22Rv1 (cell line): ENCODE measurements at regions not wholly inside any gene's neighbourhood (a gene's known extent, or its start where the extent isn't known, plus 50 kb on each side); places are given as distances from the start of the nearest gene placed in this dataset.

Experiments used
- ZFX ChIP-seq: fragments of 450-650 bp; IDR thresholded peaks from 2 replicates; pipeline ENCODE4 v1.6.1; 2017; ENCODE audit warnings: antibody characterized with exemption, borderline replicate concordance
- TF ChIP-seq, protein P1 (sequence below): fragments of 450-650 bp; IDR thresholded peaks from 2 replicates; pipeline ENCODE4 v1.5.1; 2017; ENCODE audit warnings: mild to moderate bottlenecking

GRCh38 chr18:55119434-55119833 lies 160.2 kb upstream of the CCDC68 start:
- TF ChIP-seq, protein P1, sequence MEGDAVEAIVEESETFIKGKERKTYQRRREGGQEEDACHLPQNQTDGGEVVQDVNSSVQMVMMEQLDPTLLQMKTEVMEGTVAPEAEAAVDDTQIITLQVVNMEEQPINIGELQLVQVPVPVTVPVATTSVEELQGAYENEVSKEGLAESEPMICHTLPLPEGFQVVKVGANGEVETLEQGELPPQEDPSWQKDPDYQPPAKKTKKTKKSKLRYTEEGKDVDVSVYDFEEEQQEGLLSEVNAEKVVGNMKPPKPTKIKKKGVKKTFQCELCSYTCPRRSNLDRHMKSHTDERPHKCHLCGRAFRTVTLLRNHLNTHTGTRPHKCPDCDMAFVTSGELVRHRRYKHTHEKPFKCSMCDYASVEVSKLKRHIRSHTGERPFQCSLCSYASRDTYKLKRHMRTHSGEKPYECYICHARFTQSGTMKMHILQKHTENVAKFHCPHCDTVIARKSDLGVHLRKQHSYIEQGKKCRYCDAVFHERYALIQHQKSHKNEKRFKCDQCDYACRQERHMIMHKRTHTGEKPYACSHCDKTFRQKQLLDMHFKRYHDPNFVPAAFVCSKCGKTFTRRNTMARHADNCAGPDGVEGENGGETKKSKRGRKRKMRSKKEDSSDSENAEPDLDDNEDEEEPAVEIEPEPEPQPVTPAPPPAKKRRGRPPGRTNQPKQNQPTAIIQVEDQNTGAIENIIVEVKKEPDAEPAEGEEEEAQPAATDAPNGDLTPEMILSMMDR = no peak
- no peak for TF ChIP-seq ZFX
